Mucosa of gallbladder (tissue), 1 donor: ENCODE measurements at regions not wholly inside any gene's neighbourhood (a gene's known extent, or its start where the extent isn't known, plus 50 kb on each side); places are given as distances from the start of the nearest gene placed in this dataset.
"Not testable (repeated sequence)": the region's sequence is repeated elsewhere in the genome, so short reads cannot be mapped to it uniquely, and the experiment has no call there.

Experiments used
- DNase-seq: peaks from one replicate; pipeline ENCODE4 v3.0.0-alpha.2; 2020; ENCODE audit warnings: low spot score
- donor health status: DM: no; HTN: no; CAD: no.

- no peak for DNase-seq
Observed at GRCh38 chr13:75178436-75178835, 303.5 kb downstream of the TBC1D4 start.

GRCh38 chr13:75175575-75175974 is 306.4 kb downstream of the TBC1D4 start:
- DNase-seq, result no peak

- not testable (repeated sequence) for DNase-seq
Observed at GRCh38 chr13:75175097-75175496, 306.9 kb downstream of the TBC1D4 start.

GRCh38 chr13:75174481-75174880 is 307.5 kb downstream of the TBC1D4 start:
- no peak for DNase-seq

GRCh38 chr13:75173457-75174356 is 308.3 kb downstream of the TBC1D4 start:
- no peak for DNase-seq

- DNase-seq, result no peak
Observed at GRCh38 chr13:75170311-75170710, 311.7 kb downstream of the TBC1D4 start.

- DNase-seq, result no peak
Observed at GRCh38 chr13:75165543-75166230, 316.3 kb downstream of the TBC1D4 start.

- DNase-seq, result no peak
Observed at GRCh38 chr13:75161804-75162203, 320.2 kb downstream of the TBC1D4 start.

- DNase-seq, result no peak
Observed at GRCh38 chr13:75160984-75161383, 321.0 kb downstream of the TBC1D4 start.

- DNase-seq, result no peak
Observed at GRCh38 chr13:75154331-75154730, 327.6 kb downstream of the TBC1D4 start.

GRCh38 chr13:75153834-75154233 is 328.1 kb downstream of the TBC1D4 start:
- DNase-seq, result no peak

DNA sequence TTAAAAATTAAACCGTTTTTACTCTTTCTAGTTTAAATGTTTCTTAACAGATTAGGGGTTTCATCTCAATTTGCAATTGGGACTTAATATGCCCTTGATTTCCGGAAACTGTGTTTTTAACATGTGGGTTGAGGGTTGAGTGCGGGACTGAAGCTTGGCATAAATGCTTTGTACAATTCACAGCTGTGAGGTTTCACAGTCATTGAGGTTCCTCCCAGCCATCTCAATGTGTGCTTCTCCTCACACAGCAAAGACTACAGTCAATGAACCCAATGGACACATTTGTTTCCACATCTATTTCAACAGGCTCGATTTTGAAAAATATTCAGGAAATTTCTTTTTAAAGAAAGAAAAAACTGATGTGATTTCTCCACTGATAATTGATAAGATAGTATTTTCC is 328.6 kb downstream of the TBC1D4 start:
- DNase-seq, result no peak

DNA sequence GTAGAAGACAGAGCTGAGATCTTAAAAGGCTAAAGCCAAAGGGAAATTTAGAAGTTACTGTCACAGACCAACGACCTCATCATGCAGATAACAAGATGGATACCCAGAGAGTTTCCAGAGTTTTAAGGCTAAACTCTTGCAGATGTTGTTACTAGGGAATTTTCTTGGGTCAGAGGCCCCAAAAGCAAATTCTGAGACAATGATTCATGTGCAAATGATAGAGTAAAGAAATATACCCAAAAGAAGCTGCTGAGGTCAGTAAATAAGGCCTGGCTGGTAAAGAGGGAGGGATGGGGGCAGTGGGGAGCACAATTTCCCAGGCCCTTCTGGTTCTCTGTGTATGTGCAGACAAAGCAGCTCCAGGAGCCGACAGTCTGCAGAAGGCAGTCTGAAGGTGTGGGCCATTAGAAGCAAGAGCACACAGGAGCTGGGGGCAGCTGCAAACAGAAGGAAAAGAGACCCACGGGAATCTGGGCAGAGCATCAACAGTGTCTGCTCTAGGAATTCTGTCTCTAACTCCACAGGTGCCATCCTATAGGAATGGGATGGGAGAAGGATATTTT is 330.8 kb downstream of the TBC1D4 start:
- no peak for DNase-seq

- DNase-seq, result no peak
Observed at GRCh38 chr13:75149776-75150175, 332.2 kb downstream of the TBC1D4 start.

DNA sequence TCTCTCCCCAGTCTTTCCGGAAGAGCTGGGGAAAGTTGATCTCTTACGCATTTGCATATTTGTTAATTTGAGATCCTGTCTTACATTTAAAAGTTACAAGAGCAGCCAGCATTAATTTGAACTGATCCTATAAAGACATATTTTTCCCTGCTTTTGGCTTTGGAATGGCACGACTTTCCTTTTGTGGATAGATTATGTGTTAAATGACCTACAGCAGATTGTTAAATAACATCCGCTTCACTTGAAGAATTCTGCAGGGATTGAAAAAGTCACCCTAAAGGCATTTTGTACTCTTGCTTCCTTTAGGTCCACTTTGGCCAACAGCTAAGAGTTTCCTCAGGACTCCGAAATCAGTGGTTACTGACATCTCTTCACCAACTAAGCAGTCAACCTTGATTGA is 334.0 kb downstream of the TBC1D4 start:
- no peak for DNase-seq

GRCh38 chr13:75146436-75146835 is 335.5 kb downstream of the TBC1D4 start:
- no peak for DNase-seq

DNA sequence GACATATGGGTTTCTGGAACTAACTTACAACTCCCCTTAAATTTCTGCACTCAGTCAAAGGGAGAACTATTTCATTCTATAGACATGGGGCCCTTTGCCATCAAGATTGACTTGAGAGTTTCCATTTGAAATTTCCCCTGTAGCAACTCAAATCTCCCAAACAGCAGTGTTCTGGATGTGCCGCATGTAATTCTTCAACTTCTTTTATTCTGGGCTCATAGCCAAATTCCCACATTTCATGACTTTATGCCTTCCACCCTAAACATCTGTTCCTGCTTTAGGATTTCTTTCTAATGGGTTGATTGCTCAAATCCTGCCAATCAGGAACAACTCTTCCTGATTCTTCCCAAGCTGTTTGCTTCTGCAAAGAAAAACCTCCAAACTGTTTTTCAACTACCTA is 336.0 kb downstream of the TBC1D4 start:
- no peak for DNase-seq

- DNase-seq, result no peak
Observed at GRCh38 chr13:75139291-75139690, 342.7 kb downstream of the TBC1D4 start.

DNA sequence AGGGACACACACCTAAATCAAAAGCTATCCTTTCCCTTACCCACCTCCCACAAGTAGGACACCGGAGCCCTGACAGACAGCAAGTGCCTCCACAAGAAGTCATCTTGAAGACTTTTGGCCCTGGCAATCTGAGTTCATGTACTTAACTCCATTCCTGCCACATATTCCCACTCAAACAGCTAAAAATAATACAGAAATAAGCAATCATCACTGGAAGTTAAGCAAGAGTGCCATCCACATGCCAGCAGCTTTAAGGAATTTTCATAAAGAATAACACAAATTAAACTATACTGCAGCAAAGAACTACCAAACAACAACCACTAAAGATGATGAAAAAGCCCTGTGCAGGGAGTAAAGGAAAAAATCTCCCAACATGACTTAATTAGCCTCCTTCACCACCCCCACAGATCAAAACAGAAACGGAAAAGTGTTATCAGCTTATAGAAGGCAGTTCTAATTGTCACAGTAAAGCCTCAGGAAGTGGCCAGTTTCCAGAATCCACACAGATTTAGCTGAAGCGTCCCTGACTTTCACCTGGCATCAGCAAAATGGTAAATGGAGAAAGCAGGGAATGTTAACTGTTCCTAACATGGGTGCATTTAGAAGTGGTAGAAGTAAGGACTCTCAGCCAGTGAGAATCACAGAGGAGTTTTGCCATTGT is 343.9 kb downstream of the TBC1D4 start:
- DNase-seq, result no peak

DNA sequence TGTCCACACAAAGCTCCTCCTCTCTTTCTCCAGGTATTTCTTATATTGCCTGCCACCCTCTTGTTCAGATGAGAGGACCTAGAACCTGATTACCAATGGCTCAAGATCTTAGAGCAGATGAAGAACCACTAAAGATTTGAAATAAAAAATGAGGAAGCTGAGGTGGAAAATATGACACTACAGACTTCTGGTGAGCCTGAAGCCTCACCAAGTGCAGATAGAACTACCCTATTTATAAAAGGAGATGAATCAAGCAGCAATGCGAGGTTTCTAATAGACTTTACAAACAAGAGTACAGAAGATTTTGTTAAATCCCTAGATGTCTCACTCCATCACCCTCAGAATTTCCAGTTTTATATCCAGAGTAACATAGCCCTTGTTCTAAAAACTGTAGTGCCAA is 345.8 kb downstream of the TBC1D4 start:
- no peak for DNase-seq

DNA sequence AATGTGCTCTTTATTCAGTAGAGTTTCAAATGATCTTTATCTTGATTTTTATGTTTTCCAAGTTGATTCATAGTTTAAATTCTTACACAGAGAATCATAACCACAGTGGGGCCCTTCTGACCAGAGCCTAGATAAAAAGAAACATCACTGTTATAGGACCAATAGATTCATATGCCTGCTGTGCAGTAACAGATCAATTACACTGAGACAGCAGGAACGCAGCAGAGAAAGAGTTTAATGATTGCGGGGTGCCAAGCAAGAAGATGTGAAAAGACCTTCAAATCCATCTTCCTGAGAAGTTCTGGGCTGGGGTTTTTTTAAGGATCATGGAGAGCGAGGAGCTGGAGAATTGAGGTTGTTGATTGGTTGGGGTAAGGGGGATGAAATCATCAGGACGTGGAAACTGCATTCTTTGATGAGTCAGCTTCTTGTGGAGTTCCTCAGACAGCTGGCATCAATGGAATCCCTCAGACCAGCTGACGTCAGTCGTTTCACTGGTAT is 346.6 kb downstream of the TBC1D4 start:
- DNase-seq, result no peak
